Liver (tissue), 8 donors: ENCODE measurements at regions not wholly inside any gene's neighbourhood (a gene's known extent, or its start where the extent isn't known, plus 50 kb on each side); places are given as distances from the start of the nearest gene placed in this dataset.

Experiments
- DNase-seq: peaks from one replicate; pipeline ENCODE4 v3.0.0-alpha.2; 2017; ENCODE audit warnings: low spot score
- H3K27ac ChIP-seq, 2 donors: one replicate each; pipeline ENCODE4 v1.7.0; 2013; ENCODE audit warnings: inconsistent platforms in 2 of 2, low read length in 2 of 2, control low read depth in 1 of 2, low read depth in 1 of 2, mild to moderate bottlenecking in 1 of 2
- H3K27me3 ChIP-seq, 4 donors: one replicate each; pipeline versions ENCODE4 v1.6.1 to v1.7.0; 2013; ENCODE audit warnings: low read length in 3 of 4, inconsistent platforms in 1 of 4, mild to moderate bottlenecking in 1 of 4, moderate library complexity in 1 of 4; ENCODE audit not compliant: control insufficient read depth in 4 of 4, insufficient read depth in 4 of 4
- H3K36me3 ChIP-seq, 4 donors: one replicate each; pipeline versions ENCODE4 v1.6.1 to v1.7.0; 2013; ENCODE audit warnings: low read length in 3 of 4, mild to moderate bottlenecking in 3 of 4, low read depth in 1 of 4, moderate library complexity in 1 of 4; ENCODE audit not compliant: control insufficient read depth in 4 of 4, insufficient read depth in 3 of 4
- H3K4me1 ChIP-seq, 4 donors: one replicate each; pipeline versions ENCODE4 v1.6.1 to v1.7.0; 2013; ENCODE audit warnings: low read length in 3 of 4, mild to moderate bottlenecking in 3 of 4, moderate library complexity in 1 of 4; ENCODE audit not compliant: control insufficient read depth in 4 of 4, insufficient read depth in 4 of 4
- H3K4me3 ChIP-seq, 3 donors: one replicate each; pipeline versions ENCODE4 v1.6.1 to v1.7.0; 2013; ENCODE audit warnings: low read length in 3 of 3, control low read depth in 1 of 3, low read depth in 1 of 3, mild to moderate bottlenecking in 1 of 3
- H3K9ac ChIP-seq, 2 donors: one replicate each; pipeline ENCODE4 v1.7.0; 2013; ENCODE audit warnings: low read length in 2 of 2, mild to moderate bottlenecking in 2 of 2, moderate library complexity in 2 of 2, control low read depth in 1 of 2, low read depth in 1 of 2
- H3K9me3 ChIP-seq, 4 donors: one replicate each; pipeline versions ENCODE4 v1.6.1 to v1.7.0; 2013; ENCODE audit warnings: low read length in 3 of 4; ENCODE audit not compliant: control insufficient read depth in 4 of 4
- CTCF ChIP-seq: fragments of 150-350 bp; IDR thresholded peaks from 2 replicates; pipeline ENCODE4 v1.5.1; 2017; ENCODE audit warnings: improper control_type of control experiment, low read depth, low read length; ENCODE audit not compliant: missing input control
- EGR1 ChIP-seq, 2 donors: IDR thresholded peaks; 2 replicates each; pipeline ENCODE4 v1.6.1; 2016 to 2018; ENCODE audit warnings: antibody characterized with exemption in 2 of 2, low read depth in 2 of 2
- FOXA2 ChIP-seq: IDR thresholded peaks from 2 replicates; pipeline ENCODE4 v1.6.1; 2016; ENCODE audit warnings: antibody characterized with exemption
- GABPA ChIP-seq, 2 donors: IDR thresholded peaks in 1 of 2; conservative IDR thresholded peaks in 1 of 2; 2 replicates each; pipeline ENCODE4 v1.6.1; 2016; ENCODE audit warnings: antibody characterized with exemption in 2 of 2, mild to moderate bottlenecking in 1 of 2, moderate library complexity in 1 of 2
- HNF4A ChIP-seq, 2 donors: conservative IDR thresholded peaks; 2 replicates each; pipeline ENCODE4 v1.6.1; 2016; ENCODE audit warnings: antibody characterized with exemption in 2 of 2, mild to moderate bottlenecking in 2 of 2
- HNF4G ChIP-seq: IDR thresholded peaks from 2 replicates; pipeline ENCODE4 v1.6.1; 2016; ENCODE audit warnings: antibody characterized with exemption
- MAX ChIP-seq: IDR thresholded peaks from 2 replicates; pipeline ENCODE4 v1.6.1; 2016; ENCODE audit warnings: antibody characterized with exemption
- NR2F2 ChIP-seq: IDR thresholded peaks from 2 replicates; pipeline ENCODE4 v1.6.1; 2016; ENCODE audit warnings: antibody characterized with exemption
- RAD21 ChIP-seq, 2 donors: IDR thresholded peaks; 2 replicates each; pipeline ENCODE4 v1.6.1; 2016; ENCODE audit warnings: antibody characterized with exemption in 2 of 2, mild to moderate bottlenecking in 2 of 2
- RXRA ChIP-seq, 2 donors: IDR thresholded peaks; 2 replicates each; pipeline ENCODE4 v1.6.1; 2017 to 2018; ENCODE audit warnings: antibody characterized with exemption in 2 of 2, mild to moderate bottlenecking in 1 of 2
- SP1 ChIP-seq: IDR thresholded peaks from 2 replicates; pipeline ENCODE4 v1.6.1; 2018; ENCODE audit warnings: antibody characterized with exemption, mild to moderate bottlenecking
- TAF1 ChIP-seq: conservative IDR thresholded peaks from 2 replicates; pipeline ENCODE4 v1.6.1; 2016; ENCODE audit warnings: antibody characterized with exemption, mild to moderate bottlenecking
- YY1 ChIP-seq: IDR thresholded peaks from 2 replicates; pipeline ENCODE4 v1.6.1; 2016; ENCODE audit warnings: antibody characterized with exemption, mild to moderate bottlenecking
- ZBTB33 ChIP-seq: IDR thresholded peaks from 2 replicates; pipeline ENCODE4 v1.6.1; 2016; ENCODE audit warnings: antibody characterized with exemption
- WGBS: extraction: QIAGEN DNeasy Blood & Tissue Kit; methylation state at CpG from one replicate; pipeline ENCODE4 v1.1.7; 2013; 5-methylcytosine and 5-hydroxymethylcytosine counted together
- TF ChIP-seq, protein P1 (sequence below): IDR thresholded peaks from 2 replicates; pipeline ENCODE4 v1.6.1; 2016; ENCODE audit warnings: antibody characterized with exemption
- TF ChIP-seq, protein P2 (sequence below): IDR thresholded peaks from 2 replicates; pipeline ENCODE4 v1.6.1; 2016; ENCODE audit warnings: antibody characterized with exemption, mild to moderate bottlenecking
- donor health status: healthy.
- donor health status: healthy.
- donor health status: healthy.
- donor health status: healthy.
- donor health status: healthy.

DNA sequence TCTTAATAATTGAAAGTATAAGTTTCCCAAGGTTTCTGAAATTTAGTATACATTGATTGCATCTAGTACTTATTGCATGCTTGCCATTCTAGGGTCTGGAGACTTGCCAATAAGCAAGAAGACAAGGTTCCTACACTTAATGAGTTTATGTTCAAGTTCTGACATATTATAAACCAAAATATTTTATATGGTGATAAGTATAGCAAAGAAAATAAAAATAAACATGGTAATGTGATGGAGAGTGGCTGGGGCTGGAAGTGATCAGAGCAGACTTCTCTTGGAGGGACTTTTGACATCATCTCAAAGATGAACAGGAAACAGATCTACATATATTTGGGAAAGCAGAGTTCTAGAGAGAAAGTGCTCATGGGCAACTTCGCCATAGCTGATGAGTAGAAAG, 119.5 kb upstream of the EPHA4 start:
- no peak overlapping the region for H3K9ac ChIP-seq
- WGBS, result 68% methylated on average over 1 of the region's 1 CpG
- H3K4me1 ChIP-seq, result no peaks in the 10 kb centered on the region
- H3K4me3 ChIP-seq, result no peak overlapping the region
- H3K36me3 ChIP-seq, result no peaks in the 10 kb centered on the region
- H3K27ac ChIP-seq, result no peak overlapping the region
- no peaks in the 10 kb centered on the region for H3K27me3 ChIP-seq
- no peak for DNase-seq
- no peaks in the 10 kb centered on the region for H3K9me3 ChIP-seq
- TF ChIP-seq FOXA2 (no peak), YY1 (no peak), TAF1 (no peak), CTCF (no peak)
- TF ChIP-seq, protein P1, sequence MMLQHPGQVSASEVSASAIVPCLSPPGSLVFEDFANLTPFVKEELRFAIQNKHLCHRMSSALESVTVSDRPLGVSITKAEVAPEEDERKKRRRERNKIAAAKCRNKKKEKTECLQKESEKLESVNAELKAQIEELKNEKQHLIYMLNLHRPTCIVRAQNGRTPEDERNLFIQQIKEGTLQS, result no peak

- no peak for DNase-seq
- no peaks in the 10 kb centered on the region for H3K27me3 ChIP-seq
- no peak overlapping the region for H3K9ac ChIP-seq
- 58% methylated on average over 7 of the region's 7 CpGs for WGBS
- no peaks in the 10 kb centered on the region for H3K4me1 ChIP-seq
- H3K27ac ChIP-seq, result no peak overlapping the region
- H3K36me3 ChIP-seq, result no peaks in the 10 kb centered on the region
- no peak overlapping the region for H3K4me3 ChIP-seq
- H3K9me3 ChIP-seq, result no peaks in the 10 kb centered on the region
- TF ChIP-seq MAX (no peak), NR2F2 (no peak), HNF4G (no peak), RXRA (IDR thresholded peaks at IDR 0.05) (no peak), FOXA2 (no peak), HNF4A (conservative IDR thresholded peaks at IDR 0.05) (no peak), GABPA (IDR thresholded peaks at IDR 0.05 in 1 of 2, conservative IDR thresholded peaks at IDR 0.05 in 1 of 2) (no peak), TAF1 (no peak)
Observed at GRCh38 chr2:221689140-221689539, 117.0 kb upstream of the EPHA4 start.

GRCh38 chr2:221680548-221680947, 108.4 kb upstream of the EPHA4 start:
- DNase-seq, result no peak
- H3K4me3 ChIP-seq, result no peak overlapping the region
- no peaks in the 10 kb centered on the region for H3K9me3 ChIP-seq
- H3K27ac ChIP-seq, result no peak overlapping the region
- H3K36me3 ChIP-seq, result no peaks in the 10 kb centered on the region
- peaks cover 0 to 2% (median 0%) of the 10 kb centered on the region in 4 donors for H3K27me3 ChIP-seq
- H3K9ac ChIP-seq, result no peak overlapping the region
- TF ChIP-seq EGR1 (IDR thresholded peaks at IDR 0.05; ENCODE audit: low read depth in 2 of 2) (no peak), NR2F2 (no peak), RXRA (IDR thresholded peaks at IDR 0.05) (no peak), HNF4A (conservative IDR thresholded peaks at IDR 0.05) (no peak), HNF4G (no peak), SP1 (no peak), FOXA2 (no peak), GABPA (IDR thresholded peaks at IDR 0.05 in 1 of 2, conservative IDR thresholded peaks at IDR 0.05 in 1 of 2) (no peak), CTCF (no peak), RAD21 (IDR thresholded peaks at IDR 0.05) (no peak), ZBTB33 (no peak)
- TF ChIP-seq, protein P2, sequence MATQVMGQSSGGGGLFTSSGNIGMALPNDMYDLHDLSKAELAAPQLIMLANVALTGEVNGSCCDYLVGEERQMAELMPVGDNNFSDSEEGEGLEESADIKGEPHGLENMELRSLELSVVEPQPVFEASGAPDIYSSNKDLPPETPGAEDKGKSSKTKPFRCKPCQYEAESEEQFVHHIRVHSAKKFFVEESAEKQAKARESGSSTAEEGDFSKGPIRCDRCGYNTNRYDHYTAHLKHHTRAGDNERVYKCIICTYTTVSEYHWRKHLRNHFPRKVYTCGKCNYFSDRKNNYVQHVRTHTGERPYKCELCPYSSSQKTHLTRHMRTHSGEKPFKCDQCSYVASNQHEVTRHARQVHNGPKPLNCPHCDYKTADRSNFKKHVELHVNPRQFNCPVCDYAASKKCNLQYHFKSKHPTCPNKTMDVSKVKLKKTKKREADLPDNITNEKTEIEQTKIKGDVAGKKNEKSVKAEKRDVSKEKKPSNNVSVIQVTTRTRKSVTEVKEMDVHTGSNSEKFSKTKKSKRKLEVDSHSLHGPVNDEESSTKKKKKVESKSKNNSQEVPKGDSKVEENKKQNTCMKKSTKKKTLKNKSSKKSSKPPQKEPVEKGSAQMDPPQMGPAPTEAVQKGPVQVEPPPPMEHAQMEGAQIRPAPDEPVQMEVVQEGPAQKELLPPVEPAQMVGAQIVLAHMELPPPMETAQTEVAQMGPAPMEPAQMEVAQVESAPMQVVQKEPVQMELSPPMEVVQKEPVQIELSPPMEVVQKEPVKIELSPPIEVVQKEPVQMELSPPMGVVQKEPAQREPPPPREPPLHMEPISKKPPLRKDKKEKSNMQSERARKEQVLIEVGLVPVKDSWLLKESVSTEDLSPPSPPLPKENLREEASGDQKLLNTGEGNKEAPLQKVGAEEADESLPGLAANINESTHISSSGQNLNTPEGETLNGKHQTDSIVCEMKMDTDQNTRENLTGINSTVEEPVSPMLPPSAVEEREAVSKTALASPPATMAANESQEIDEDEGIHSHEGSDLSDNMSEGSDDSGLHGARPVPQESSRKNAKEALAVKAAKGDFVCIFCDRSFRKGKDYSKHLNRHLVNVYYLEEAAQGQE, result no peak
- H3K4me1 ChIP-seq, result no peaks in the 10 kb centered on the region
